HepG2 (cell line): ENCODE measurements at regions not wholly inside any gene's neighbourhood (a gene's known extent, or its start where the extent isn't known, plus 50 kb on each side); places are given as distances from the start of the nearest gene placed in this dataset.

Experiments
- ATAC-seq: fragments of 200-7000 bp; cut with Tn5 transposase; 3 replicates; pipeline ENCODE4 v1.9.1; 2020; ENCODE audit warnings: mild to moderate bottlenecking, moderate library complexity
- BruUV-seq: library from RNA; stranded (reverse); fragments of 400-500 nt; replicated peaks from 2 replicates; lab custom pipeline; 2021; lab: Mats Ljungman, UMichigan
- CTCF ChIA-PET: fragments of 300-600 bp; formaldehyde crosslinking; extraction: SDS; loops from one replicate; lab custom pipeline; 2021; ENCODE audit warnings: low total read pairs, inconsistent platforms, low intra/inter-chr PET ratio; lab: Yijun Ruan, JAX
- POLR2A ChIA-PET: fragments of 350-600 bp; sonication (Branson Sonifier 250); formaldehyde crosslinking; loops from one replicate; lab custom pipeline; 2020; ENCODE audit warnings: antibody characterized with exemption, inconsistent platforms; lab: Yijun Ruan, JAX
- DNase-seq: peaks from one replicate; pipeline ENCODE4 v3.0.0-alpha.2; 2015; ENCODE audit warnings: low spot score
- FAIRE-seq: peaks from 3 replicates; lab custom pipeline; 2011; peaks lifted over from hg19 to GRCh38; lab: Jason Lieb, UNC
- H2AFZ ChIP-seq: one replicate; pipeline ENCODE4 v1.6.1; 2011; ENCODE audit warnings: low read length, inconsistent platforms
- H3K27ac ChIP-seq: fragments of 300-600 bp; 3 replicates; pipeline ENCODE4 v1.8.0; 2011; ENCODE audit warnings: mixed run types, mild to moderate bottlenecking, mixed read lengths, low read length, inconsistent platforms; ENCODE audit not compliant: insufficient read depth; ENCODE audit errors: extremely low read length
- H3K27me3 ChIP-seq, 2 experiments: fragments of 200-600 bp in 1 of 2; 2 replicates in 1 of 2; 3 replicates in 1 of 2; pipeline versions ENCODE4 v1.6.0 to v1.8.0; 2011; ENCODE audit warnings: low read length in 2 of 2, mild to moderate bottlenecking in 2 of 2, moderate library complexity in 2 of 2, inconsistent platforms in 1 of 2; ENCODE audit not compliant: insufficient read depth in 2 of 2, control insufficient read depth in 1 of 2
- H3K36me3 ChIP-seq, 2 experiments: fragments of 200-600 bp in 1 of 2; replicated peaks in 1 of 2; 2 replicates in 1 of 2; 3 replicates in 1 of 2; pipeline versions ENCODE4 v1.5.1 to v1.8.0; 2011; ENCODE audit warnings: low read length in 2 of 2, inconsistent platforms in 1 of 2; ENCODE audit not compliant: insufficient read depth in 2 of 2, control insufficient read depth in 1 of 2
- H3K4me1 ChIP-seq: 2 replicates; pipeline ENCODE4 v1.5.1; 2012; ENCODE audit warnings: low read length, inconsistent platforms; ENCODE audit not compliant: insufficient read depth
- H3K4me2 ChIP-seq: 2 replicates; pipeline ENCODE4 v1.6.0; 2011; ENCODE audit warnings: low read depth, low read length, inconsistent platforms
- H3K4me3 ChIP-seq, 3 experiments: fragments of 200-600 bp in 1 of 3; sonication (generic), shearing (Covaris generic) in 1 of 3; replicated peaks in 1 of 3; 2 replicates each; pipeline ENCODE4 v1.5.1; 2011 to 2016; ENCODE audit warnings: low read length in 3 of 3, inconsistent platforms in 2 of 3, low read depth in 2 of 3, mild to moderate bottlenecking in 2 of 3, control low read depth in 1 of 3, mixed read lengths in 1 of 3; ENCODE audit not compliant: insufficient read depth in 1 of 3
- H3K79me2 ChIP-seq: one replicate; pipeline ENCODE4 v1.6.1; 2011; ENCODE audit warnings: low read length, inconsistent platforms; ENCODE audit not compliant: insufficient read depth
- H3K9ac ChIP-seq: 2 replicates; pipeline ENCODE4 v1.6.0; 2011; ENCODE audit warnings: mild to moderate bottlenecking, low read depth, low read length, inconsistent platforms; ENCODE audit not compliant: insufficient read depth
- H3K9me3 ChIP-seq: 2 replicates; pipeline ENCODE4 v1.5.1; 2012; ENCODE audit warnings: mild to moderate bottlenecking, low read length
- H4K20me1 ChIP-seq: 2 replicates; pipeline ENCODE4 v1.6.0; 2011; ENCODE audit warnings: inconsistent platforms, mild to moderate bottlenecking, low read length, moderate library complexity; ENCODE audit not compliant: insufficient read depth
- CREM ChIP-seq, 2 experiments: sonication (generic) in 1 of 2; formaldehyde crosslinking in 1 of 2; IDR thresholded peaks; 2 replicates each; pipeline versions ENCODE4 v1.4.0 to v1.6.1; 2016 to 2020; ENCODE audit warnings: antibody characterized with exemption in 1 of 2, mild to moderate bottlenecking in 1 of 2, missing genetic modification reagents in 1 of 2
- GZF1 ChIP-seq: sonication (generic); formaldehyde crosslinking; IDR thresholded peaks from 2 replicates; pipeline ENCODE4 v1.5.1; 2020; ENCODE audit warnings: mild to moderate bottlenecking, missing genetic modification reagents
- SMARCC2 ChIP-seq: fragments of 450-650 bp; IDR thresholded peaks from 2 replicates; pipeline ENCODE4 v1.6.1; 2017; ENCODE audit warnings: antibody characterized with exemption, mild to moderate bottlenecking
- ZFYVE20 ChIP-seq: sonication (generic); formaldehyde crosslinking; IDR thresholded peaks from 2 replicates; pipeline ENCODE4 v1.8.0; 2023; ENCODE audit warnings: low read depth, mild to moderate bottlenecking, moderate library complexity, missing genetic modification reagents, borderline replicate concordance
- whole genome bisulfite sequencing: methylation state at CpG from one replicate; pipeline ENCODE4 v1.1.6; 2017; ENCODE audit warnings: low lambda C conversion rate; 5-methylcytosine and 5-hydroxymethylcytosine counted together
- in situ Hi-C: cut with HindIII; loops from 2 replicates; pipeline ENCODE4 v1.10.0; 2017; ENCODE audit warnings: low pct_unique_long_range_greater_than_20kb; ENCODE audit not compliant: extremely low pct_ligation_motif_present
- intact Hi-C: fragments of 100-400 bp; cut with micrococcal nuclease; formaldehyde crosslinking; loops from one replicate; pipeline ENCODE4 v1.10.0; 2022; ENCODE audit not compliant: unreplicated experiment
- TF ChIP-seq, protein P1 (sequence below): IDR thresholded peaks from 2 replicates; pipeline ENCODE4 v1.6.1; 2016; ENCODE audit warnings: low read depth, control low read depth
- TF ChIP-seq, protein P2 (sequence below): sonication (generic); formaldehyde crosslinking; IDR thresholded peaks from one replicate; pipeline ENCODE4 v1.5.1; 2020; ENCODE audit warnings: mild to moderate bottlenecking, missing genetic modification reagents; ENCODE audit errors: not compliant biosample characterization

DNA sequence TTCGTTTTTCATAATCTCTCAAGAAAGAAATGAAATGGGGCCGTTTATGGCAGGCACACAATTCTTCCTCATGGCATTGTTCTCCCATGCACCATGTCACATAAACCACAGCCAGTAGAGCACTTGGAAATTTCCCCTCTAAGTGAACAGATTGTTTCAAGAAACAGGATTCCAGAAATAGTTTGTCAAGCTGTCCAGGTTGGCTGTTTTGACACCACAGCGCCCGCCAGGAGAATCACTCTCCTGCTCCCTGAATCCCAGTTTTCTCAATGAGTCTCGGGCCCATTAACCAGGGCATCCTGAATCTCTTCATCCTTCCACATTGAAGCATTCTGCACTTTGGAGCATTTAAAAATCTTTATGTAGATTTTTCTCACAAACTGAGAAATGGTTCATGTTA is 172.2 kb upstream of the NEBL start:
- H3K4me2 ChIP-seq: no peak overlapping the region
- TF ChIP-seq, protein P1, sequence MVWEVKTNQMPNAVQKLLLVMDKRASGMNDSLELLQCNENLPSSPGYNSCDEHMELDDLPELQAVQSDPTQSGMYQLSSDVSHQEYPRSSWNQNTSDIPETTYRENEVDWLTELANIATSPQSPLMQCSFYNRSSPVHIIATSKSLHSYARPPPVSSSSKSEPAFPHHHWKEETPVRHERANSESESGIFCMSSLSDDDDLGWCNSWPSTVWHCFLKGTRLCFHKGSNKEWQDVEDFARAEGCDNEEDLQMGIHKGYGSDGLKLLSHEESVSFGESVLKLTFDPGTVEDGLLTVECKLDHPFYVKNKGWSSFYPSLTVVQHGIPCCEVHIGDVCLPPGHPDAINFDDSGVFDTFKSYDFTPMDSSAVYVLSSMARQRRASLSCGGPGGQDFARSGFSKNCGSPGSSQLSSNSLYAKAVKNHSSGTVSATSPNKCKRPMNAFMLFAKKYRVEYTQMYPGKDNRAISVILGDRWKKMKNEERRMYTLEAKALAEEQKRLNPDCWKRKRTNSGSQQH (CRISPR knock-in tag): no peak
- TF ChIP-seq GZF1: no peak
- TF ChIP-seq SMARCC2: no peak
- POLR2A ChIA-PET: no interaction called here
- intact Hi-C loops: no loop called here
- H3K27me3 ChIP-seq: peaks cover 0 to 17% of the 10 kb centered on the region in 2 experiments; a peak in 3 of 5 replicates
- CTCF ChIA-PET: no interaction called here
- H3K9me3 ChIP-seq: no peaks in the 10 kb centered on the region
- in situ Hi-C loops: no loop called here
- no peaks in the 10 kb centered on the region for H3K4me1 ChIP-seq
- FAIRE-seq (no peak), DNase-seq (no peak), ATAC-seq (no peak)
- H4K20me1 ChIP-seq: no peaks in the 10 kb centered on the region
- H2AFZ ChIP-seq: no peak overlapping the region
- BruUV-seq: no TSS peak
- no peak overlapping the region for H3K27ac ChIP-seq
- no peaks in the 10 kb centered on the region for H3K36me3 ChIP-seq
- no peaks in the 10 kb centered on the region for H3K79me2 ChIP-seq
- WGBS: 3% methylated on average over 5 of the region's 5 CpGs
- no peak overlapping the region for H3K9ac ChIP-seq
- no peak overlapping the region for H3K4me3 ChIP-seq

DNA sequence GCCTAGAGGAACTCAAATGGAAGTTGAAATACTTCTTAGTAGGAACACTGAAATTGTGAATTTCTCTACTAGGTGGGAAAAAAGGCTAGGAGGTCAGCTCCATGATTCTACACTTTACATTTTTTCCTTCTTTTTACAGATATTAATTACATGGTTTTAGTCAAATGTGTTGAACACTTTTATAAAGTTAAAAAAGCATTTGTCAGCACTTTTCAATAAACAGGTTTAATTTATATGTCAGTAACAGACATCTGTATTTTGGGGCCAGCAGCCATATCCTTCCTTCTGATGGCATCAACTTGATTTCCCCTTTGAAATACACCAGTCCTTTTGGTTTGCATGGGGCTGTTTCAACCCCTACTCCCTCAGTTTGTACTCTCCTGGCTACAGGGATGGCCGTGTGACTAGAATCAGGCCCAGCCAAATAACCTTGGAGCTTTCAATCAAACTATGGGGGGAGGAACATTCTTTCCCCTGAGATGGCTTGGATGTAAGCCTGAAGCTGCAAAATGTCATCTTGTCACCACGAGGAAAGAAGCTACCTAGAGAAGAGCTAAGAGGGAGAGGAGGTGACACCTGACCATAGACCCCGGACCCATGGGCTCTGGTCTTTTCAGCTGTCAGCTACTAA is 171.0 kb upstream of the NEBL start:
- in situ Hi-C loops (no loop called here), intact Hi-C loops (no loop called here)
- Histone ChIP-seq H3K9me3 (no peaks in the 10 kb centered on the region), H2AFZ (no peak overlapping the region), H3K4me3 (no peak overlapping the region), H3K4me1 (no peaks in the 10 kb centered on the region), H3K27me3 (peaks cover 0 to 17% of the 10 kb centered on the region in 2 experiments; a peak in 3 of 5 replicates), H3K79me2 (no peaks in the 10 kb centered on the region), H3K4me2 (no peak overlapping the region), H3K36me3 (no peaks in the 10 kb centered on the region), H4K20me1 (no peaks in the 10 kb centered on the region), H3K9ac (no peak overlapping the region), H3K27ac (no peak overlapping the region)
- POLR2A ChIA-PET: no interaction called here
- WGBS: 0% methylated on average over 3 of the region's 3 CpGs
- DNase-seq: no peak
- CTCF ChIA-PET: no interaction called here
- no TSS peak for BruUV-seq
- ATAC-seq: no peak
- FAIRE-seq: no peak
- TF ChIP-seq CREM (IDR thresholded peaks at IDR 0.05) (no peak), CREM (CRISPR knock-in tag; IDR thresholded peaks at IDR 0.05) (no peak), ZFYVE20 (CRISPR knock-in tag) (no peak)
- TF ChIP-seq, protein P2, sequence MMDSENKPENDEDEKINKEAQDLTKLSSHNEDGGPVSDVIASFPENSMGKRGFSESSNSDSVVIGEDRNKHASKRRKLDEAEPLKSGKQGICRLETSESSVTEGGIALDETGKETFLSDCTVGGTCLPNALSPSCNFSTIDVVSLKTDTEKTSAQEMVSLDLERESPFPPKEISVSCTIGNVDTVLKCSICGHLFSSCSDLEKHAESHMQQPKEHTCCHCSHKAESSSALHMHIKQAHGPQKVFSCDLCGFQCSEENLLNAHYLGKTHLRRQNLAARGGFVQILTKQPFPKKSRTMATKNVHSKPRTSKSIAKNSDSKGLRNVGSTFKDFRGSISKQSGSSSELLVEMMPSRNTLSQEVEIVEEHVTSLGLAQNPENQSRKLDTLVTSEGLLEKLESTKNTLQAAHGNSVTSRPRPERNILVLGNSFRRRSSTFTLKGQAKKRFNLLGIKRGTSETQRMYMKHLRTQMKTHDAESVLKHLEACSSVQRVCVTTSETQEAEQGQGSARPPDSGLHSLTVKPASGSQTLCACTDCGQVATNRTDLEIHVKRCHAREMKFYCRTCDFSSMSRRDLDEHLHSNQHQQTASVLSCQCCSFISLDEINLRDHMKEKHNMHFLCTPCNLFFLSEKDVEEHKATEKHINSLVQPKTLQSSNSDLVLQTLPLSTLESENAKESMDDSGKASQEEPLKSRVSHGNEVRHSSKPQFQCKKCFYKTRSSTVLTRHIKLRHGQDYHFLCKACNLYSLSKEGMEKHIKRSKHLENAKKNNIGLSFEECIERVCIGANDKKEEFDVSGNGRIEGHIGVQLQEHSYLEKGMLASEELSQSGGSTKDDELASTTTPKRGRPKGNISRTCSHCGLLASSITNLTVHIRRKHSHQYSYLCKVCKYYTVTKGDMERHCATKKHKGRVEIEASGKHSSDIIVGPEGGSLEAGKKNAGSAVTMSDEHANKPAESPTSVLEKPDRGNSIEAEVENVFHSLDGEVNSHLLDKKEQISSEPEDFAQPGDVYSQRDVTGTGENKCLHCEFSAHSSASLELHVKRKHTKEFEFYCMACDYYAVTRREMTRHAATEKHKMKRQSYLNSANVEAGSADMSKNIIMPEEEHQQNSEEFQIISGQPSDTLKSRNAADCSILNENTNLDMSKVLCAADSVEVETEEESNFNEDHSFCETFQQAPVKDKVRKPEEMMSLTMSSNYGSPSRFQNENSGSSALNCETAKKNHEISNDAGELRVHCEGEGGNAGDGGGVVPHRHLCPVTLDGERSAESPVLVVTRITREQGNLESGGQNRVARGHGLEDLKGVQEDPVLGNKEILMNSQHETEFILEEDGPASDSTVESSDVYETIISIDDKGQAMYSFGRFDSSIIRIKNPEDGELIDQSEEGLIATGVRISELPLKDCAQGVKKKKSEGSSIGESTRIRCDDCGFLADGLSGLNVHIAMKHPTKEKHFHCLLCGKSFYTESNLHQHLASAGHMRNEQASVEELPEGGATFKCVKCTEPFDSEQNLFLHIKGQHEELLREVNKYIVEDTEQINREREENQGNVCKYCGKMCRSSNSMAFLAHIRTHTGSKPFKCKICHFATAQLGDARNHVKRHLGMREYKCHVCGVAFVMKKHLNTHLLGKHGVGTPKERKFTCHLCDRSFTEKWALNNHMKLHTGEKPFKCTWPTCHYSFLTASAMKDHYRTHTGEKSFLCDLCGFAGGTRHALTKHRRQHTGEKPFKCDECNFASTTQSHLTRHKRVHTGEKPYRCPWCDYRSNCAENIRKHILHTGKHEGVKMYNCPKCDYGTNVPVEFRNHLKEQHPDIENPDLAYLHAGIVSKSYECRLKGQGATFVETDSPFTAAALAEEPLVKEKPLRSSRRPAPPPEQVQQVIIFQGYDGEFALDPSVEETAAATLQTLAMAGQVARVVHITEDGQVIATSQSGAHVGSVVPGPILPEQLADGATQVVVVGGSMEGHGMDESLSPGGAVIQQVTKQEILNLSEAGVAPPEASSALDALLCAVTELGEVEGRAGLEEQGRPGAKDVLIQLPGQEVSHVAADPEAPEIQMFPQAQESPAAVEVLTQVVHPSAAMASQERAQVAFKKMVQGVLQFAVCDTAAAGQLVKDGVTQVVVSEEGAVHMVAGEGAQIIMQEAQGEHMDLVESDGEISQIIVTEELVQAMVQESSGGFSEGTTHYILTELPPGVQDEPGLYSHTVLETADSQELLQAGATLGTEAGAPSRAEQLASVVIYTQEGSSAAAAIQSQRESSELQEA (CRISPR knock-in tag): no peak
